Neutrophil (primary cell): ENCODE measurements at regions not wholly inside any gene's neighbourhood (a gene's known extent, or its start where the extent isn't known, plus 50 kb on each side); places are given as distances from the start of the nearest gene placed in this dataset.

Source experiments
- H3K27ac ChIP-seq: fragments of 200-600 bp; sonication (generic); 2 replicates; pipeline ENCODE4 v1.5.1; 2016; ENCODE audit warnings: mild to moderate bottlenecking, moderate library complexity
- H3K27me3 ChIP-seq: fragments of 200-600 bp; sonication (generic); 2 replicates; pipeline ENCODE4 v1.6.0; 2016; ENCODE audit warnings: mild to moderate bottlenecking
- H3K36me3 ChIP-seq: fragments of 200-600 bp; sonication (generic); 2 replicates; pipeline ENCODE4 v1.5.1; 2017
- H3K4me1 ChIP-seq, 2 experiments: fragments of 200-600 bp in 1 of 2; sonication (generic) in 1 of 2; 1 replicate in 1 of 2; 2 replicates in 1 of 2; pipeline versions ENCODE4 v1.5.1 to v1.6.1; 2013 to 2016; ENCODE audit warnings: low read depth in 1 of 2, low read length in 1 of 2, mild to moderate bottlenecking in 1 of 2, moderate library complexity in 1 of 2; ENCODE audit not compliant: control insufficient read depth in 1 of 2, insufficient read depth in 1 of 2
- H3K4me3 ChIP-seq, 2 experiments: fragments of 200-600 bp in 1 of 2; sonication (generic) in 1 of 2; 1 replicate in 1 of 2; 2 replicates in 1 of 2; pipeline ENCODE4 v1.5.1; 2013 to 2016; ENCODE audit warnings: low read depth in 1 of 2, low read length in 1 of 2, mild to moderate bottlenecking in 1 of 2, moderate library complexity in 1 of 2
- H3K9me3 ChIP-seq: fragments of 200-600 bp; sonication (generic); 2 replicates; pipeline ENCODE4 v1.5.1; 2016
- TF ChIP-seq, protein P1 (sequence below): fragments of 200-600 bp; sonication (generic); IDR thresholded peaks from 2 replicates; pipeline ENCODE4 v1.5.1; 2016; ENCODE audit warnings: antibody characterized with exemption

DNA sequence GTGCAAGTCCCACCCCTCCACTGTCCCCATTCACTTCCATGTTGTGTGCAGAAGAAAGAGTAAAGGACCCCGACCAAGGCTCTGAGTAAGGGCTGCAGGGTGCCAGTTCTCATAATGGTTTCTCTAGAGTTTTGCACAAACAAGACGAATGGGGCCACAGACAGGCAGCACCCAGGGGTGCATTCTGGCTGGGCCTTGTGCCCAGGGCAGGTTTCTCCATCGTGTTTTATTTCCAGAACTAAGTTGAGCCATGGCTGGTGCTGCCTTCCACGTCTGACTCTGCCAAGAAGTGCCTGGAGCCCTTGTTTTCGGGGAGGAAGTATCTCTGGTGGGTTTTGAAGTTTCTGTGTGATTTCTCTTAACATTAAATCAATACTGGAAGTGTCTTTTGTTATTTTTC lies 95.0 kb upstream of the SDK1 start:
- no peak overlapping the region for H3K27ac ChIP-seq
- TF ChIP-seq, protein P1, sequence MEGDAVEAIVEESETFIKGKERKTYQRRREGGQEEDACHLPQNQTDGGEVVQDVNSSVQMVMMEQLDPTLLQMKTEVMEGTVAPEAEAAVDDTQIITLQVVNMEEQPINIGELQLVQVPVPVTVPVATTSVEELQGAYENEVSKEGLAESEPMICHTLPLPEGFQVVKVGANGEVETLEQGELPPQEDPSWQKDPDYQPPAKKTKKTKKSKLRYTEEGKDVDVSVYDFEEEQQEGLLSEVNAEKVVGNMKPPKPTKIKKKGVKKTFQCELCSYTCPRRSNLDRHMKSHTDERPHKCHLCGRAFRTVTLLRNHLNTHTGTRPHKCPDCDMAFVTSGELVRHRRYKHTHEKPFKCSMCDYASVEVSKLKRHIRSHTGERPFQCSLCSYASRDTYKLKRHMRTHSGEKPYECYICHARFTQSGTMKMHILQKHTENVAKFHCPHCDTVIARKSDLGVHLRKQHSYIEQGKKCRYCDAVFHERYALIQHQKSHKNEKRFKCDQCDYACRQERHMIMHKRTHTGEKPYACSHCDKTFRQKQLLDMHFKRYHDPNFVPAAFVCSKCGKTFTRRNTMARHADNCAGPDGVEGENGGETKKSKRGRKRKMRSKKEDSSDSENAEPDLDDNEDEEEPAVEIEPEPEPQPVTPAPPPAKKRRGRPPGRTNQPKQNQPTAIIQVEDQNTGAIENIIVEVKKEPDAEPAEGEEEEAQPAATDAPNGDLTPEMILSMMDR: no peak
- H3K4me1 ChIP-seq: no peaks in the 10 kb centered on the region
- H3K9me3 ChIP-seq: no peaks in the 10 kb centered on the region
- H3K4me3 ChIP-seq: no peak overlapping the region
- H3K27me3 ChIP-seq: no peaks in the 10 kb centered on the region
- H3K36me3 ChIP-seq: no peaks in the 10 kb centered on the region

DNA sequence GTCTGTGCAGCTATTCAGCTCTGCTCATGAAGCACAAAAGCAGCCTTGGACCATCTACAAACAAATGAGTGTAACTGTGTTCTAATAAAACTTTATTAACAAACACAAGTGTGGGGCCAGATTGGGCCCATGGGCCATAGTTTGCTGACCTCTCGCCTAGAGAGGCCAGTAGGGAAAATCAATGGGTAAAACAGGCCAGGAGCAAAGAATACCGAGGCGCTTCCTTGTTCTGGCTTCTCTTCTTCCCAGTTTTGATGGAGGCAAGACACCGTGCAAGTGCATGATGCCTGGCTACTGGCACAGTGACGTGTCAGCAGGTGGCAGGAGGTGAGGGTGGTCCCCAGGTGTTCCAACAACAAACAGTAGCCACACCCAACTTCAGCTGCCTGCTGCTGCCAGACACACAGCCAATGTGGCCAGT lies 94.3 kb upstream of the SDK1 start:
- no peaks in the 10 kb centered on the region for H3K4me1 ChIP-seq
- H3K27me3 ChIP-seq: no peaks in the 10 kb centered on the region
- TF ChIP-seq, protein P1: no peak

DNA sequence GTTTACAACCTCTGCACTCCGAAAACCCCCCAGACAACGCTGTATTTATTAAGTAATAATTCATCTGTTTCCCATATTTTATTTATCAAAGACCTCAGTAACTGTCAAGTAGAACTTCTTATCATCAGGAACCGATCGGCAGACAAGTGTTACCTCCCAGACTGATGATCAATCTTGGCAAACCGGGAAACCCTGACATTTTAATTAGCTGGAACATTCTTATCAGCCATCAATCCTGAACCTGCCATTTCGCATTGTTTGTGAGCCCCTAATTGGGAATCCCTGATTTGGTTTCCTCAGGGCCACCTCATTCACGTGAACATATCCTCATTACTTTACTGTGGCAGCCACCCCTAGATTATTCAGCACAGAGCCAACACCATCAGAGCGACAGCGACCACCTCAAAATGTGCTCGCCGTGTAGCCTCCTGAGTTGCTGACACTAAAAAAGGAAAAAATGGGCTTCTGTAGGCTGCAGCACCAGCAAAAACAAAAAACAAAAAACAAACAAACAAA lies 93.6 kb upstream of the SDK1 start:
- H3K4me3 ChIP-seq: no peak overlapping the region
- H3K27ac ChIP-seq: no peak overlapping the region
- H3K4me1 ChIP-seq: no peaks in the 10 kb centered on the region
- no peaks in the 10 kb centered on the region for H3K9me3 ChIP-seq
- TF ChIP-seq, protein P1: no peak
- H3K27me3 ChIP-seq: no peaks in the 10 kb centered on the region
- no peaks in the 10 kb centered on the region for H3K36me3 ChIP-seq

More for the DNA sequence above, 94.3 kb upstream of the SDK1 start:
- Histone ChIP-seq H3K27ac (no peak overlapping the region), H3K4me3 (no peak overlapping the region), H3K9me3 (no peaks in the 10 kb centered on the region), H3K36me3 (no peaks in the 10 kb centered on the region)

DNA sequence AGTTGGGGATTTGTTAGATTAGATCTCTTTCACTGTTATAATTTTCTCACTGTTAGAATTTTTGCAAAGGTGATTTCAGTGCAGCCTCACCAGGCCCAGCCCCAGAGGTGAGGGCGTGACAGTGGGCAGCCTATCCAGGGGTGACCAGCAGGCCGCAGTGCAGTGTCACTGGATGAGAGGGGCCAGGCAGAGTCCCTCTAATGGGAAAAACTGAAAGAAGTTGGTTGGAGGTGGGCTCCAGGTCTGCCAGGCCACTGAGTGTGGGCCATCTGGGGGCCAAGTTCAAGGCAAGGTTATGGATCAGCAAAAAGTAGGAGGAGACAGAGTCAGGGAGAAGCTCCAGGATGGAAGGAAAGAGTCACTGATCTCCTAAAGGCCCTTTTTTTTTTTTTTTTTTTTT lies 90.5 kb upstream of the SDK1 start:
- H3K27me3 ChIP-seq: no peaks in the 10 kb centered on the region
- TF ChIP-seq, protein P1: no peak
- no peaks in the 10 kb centered on the region for H3K36me3 ChIP-seq
- H3K27ac ChIP-seq: no peak overlapping the region
- no peaks in the 10 kb centered on the region for H3K9me3 ChIP-seq
- no peaks in the 10 kb centered on the region for H3K4me1 ChIP-seq
- no peak overlapping the region for H3K4me3 ChIP-seq

DNA sequence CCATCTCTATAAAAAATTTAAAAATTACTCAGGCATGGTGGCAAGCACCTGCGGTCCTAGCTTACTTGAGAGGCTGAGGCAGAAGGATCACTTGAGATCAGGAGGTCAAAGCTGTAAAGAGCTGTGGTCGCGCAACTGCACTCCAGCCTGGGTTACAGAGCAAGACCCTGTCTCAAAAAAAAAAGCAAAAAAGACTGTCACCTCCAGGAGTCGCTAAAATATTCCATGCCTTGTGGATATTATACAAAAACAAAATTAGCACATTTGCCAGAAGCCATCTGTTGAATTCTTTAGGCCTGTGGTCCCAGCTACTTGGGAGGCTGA lies 87.0 kb upstream of the SDK1 start:
- no peaks in the 10 kb centered on the region for H3K4me1 ChIP-seq
- peaks cover 13% of the 10 kb centered on the region for H3K27me3 ChIP-seq
- H3K9me3 ChIP-seq: no peaks in the 10 kb centered on the region
- H3K27ac ChIP-seq: no peak overlapping the region
- no peak overlapping the region for H3K4me3 ChIP-seq
- TF ChIP-seq, protein P1: no peak
- no peaks in the 10 kb centered on the region for H3K36me3 ChIP-seq
